NCI-H748 (cell line): ENCODE measurements at regions not wholly inside any gene's neighbourhood (a gene's known extent, or its start where the extent isn't known, plus 50 kb on each side); places are given as distances from the start of the nearest gene placed in this dataset.

Source experiments
- DNase-seq: peaks from one replicate; lab custom pipeline; 2025; ENCODE audit not compliant: unreplicated experiment; lab: John Stamatoyannopoulos, UW

DNA sequence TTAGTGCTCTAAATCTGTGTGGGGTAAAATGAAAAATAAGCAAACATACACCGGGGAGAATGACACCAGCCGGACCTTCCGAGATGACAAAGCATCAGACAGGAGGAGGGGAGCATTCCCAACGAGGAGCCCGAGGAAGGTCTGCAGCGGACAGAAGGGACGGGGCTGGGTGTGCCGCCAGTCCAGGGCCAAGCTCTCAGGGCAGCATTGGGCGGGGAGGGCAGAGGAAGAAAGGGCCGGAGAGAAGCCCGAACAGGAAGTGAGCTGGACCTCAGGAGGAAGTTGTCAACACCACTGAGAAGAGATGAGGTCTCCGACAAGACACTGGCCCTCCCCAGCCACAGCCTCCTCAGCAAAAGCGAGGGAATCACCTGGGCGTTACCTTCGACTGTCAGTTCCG, 182.6 kb upstream of the RNF32 start:
- DNase-seq: no peak

DNA sequence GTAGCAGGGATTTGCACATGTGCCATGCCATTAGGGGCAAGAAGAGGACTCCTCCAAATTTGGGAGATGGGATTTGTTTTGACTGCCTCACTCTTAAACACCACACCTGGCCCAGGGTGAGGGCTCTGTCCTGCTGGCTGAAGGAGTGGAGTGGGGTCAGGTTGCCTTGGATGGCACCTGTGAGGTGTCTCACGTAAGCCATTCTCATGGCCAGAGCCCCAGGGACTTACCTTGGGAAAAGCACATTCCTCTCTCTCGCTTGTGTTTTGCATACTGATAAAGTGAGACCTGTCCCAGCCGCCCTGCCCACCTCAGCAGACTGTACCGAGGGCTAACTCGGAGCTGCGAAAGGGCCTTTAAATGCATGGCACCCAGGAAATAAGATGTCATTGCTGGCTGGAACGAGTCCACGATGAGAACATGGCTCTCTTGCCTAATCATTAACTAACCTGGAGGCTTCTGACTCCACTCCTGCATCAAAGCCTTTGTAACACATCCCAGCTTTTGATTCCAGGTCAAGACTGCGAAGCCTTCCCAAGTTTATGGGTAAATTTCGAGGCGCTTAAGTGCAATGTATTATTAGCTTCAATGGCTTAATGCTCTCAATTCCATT, 184.0 kb upstream of the RNF32 start:
- no peak for DNase-seq

DNA sequence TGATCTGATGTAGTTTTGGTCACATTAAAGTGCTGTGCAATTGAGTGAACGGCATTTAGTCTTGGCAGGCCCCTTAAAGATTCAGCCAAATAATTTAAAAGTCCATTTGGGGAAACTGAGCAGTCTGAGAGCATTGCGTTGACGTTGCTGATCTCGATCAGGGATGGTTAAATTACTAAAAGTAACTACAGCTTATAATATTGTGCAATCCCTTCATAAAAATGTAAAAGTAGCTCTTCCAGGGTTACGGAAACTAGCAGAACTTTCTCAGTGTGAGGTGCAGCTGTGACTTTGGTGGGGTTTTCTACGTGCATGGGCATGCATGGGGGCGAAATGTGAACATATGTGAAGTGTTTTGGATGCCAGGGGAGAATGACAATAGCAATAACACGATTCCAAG, 184.5 kb upstream of the RNF32 start:
- DNase-seq: no peak

DNA sequence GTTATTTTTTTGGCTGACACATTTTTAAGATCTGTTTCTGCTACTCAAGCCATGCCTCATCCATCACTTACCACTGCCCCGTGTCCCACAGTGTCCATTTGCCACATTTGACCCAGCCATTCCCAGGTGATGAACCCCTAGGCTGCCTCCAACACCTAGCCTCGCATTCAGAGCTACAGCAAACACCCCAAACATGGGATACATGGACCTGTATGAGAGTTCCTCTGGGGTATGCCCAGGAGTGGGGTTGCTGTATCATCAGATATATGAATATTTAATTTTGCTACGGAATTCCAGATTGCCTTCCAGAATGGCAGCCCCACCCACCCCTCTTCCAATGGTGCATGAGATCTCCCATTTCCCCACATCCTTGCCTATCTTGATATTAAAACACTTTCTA, 190.1 kb upstream of the RNF32 start:
- no peak for DNase-seq

DNA sequence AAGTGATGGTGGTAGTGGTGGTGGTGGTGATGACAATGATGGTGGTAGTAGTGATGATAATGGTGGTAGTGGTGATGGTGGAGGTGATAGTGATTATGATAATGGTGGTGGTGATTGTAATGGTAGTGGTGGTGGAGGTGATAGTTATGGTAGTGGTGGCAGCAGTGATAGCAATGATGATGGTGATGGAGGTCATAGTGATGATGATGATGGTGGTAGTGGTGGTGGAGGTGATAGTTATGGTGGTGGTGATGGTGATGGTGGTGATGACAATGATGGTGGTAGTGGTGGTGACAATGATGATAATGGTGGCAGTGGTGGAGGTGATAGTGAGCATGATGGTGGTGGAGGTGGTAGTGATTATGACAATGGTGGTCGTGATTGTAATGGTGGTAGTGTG, 191.7 kb upstream of the RNF32 start:
- DNase-seq: no peak

DNA sequence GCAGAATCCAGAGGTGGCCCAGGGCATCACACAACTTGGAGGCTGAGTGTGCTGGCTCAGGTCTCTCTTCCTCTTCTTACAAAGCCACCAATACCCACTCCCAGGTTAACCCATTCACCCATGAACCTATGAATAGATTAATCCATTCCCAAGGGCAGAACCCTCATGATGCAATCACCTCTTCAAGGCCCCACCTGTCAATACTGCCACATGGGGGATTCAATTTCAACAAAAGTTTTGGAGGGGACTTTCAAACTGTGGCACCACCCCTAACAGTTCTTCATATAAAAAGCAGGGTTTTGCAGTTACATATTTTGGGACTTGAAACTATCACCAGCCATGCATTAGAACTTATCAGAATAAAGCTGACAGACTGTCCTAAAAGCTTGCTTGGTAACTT, 193.6 kb upstream of the RNF32 start:
- no peak for DNase-seq

DNA sequence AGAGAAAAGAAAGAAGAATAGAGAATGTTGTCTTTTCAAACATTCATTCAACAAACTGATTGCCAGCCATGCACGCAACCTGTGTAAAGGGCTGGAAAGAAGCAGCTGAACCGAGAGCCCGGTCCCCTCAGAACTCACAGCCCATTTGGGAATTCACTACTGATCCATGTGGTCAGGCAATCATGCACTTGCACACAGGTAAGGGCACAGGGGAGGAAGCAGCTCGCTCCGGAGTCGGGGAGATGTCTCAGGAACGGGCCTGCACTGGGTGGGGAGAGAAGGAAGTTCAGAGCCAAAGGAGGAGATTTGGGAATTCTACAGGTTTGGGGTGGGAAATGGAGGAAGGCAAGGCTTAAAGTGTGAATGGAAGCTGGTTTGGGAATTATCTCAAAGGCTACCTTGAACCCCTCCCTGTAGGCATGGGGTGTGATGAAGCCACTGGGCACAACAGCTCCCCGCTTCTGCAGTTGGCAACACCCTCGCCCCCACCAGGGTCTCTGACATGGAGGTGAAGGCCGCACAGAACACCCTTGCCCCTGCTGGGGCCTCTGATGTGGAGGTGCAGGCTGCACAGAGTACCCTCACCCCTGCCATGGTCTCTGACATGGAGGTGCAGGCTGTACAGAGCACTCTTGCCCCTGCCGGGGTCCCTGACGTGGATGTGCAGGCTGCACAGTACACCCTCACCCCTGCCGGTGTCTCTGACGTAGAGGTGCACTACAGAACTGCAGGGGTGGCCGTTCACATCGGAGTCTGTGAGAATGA, 194.4 kb upstream of the RNF32 start:
- no peak for DNase-seq

DNA sequence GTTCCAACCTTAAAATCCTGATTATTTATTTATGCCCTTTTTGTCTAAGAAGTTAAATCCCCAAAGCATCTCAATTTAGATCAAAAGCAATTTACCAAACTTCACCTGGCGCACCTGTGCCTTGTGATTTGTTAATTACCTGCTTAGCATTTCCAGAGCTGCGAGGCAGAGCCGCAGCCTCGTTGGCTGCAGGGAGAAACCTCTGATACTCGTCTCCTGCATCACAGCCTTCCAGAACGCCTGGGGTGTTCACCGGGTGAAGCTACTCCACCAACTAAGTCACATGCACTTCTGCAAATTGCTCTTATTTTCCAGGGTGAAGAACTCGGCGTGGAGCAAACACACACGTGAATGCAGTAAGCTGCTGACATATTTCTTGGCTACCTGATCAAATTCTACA, 198.1 kb upstream of the RNF32 start:
- no peak for DNase-seq

DNA sequence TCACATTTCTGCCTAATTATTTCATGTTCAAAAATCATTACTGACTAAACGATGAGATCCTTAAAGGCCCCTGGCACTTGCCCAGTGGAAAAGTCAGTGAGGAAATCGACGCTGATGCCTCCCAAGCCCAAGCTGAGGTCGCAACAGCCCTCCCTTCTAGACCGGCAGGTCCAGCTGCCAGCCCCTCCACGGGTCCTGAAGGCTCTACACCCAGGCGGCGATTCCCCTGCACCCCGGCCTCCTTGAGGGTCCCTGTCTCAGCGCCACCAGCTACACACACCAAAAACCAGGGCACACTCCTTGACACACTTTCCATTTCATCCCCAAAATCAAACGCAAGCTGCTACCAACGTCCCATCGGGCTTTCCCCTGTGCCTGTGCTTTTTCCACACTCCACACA, 200.1 kb upstream of the RNF32 start:
- DNase-seq: no peak

DNA sequence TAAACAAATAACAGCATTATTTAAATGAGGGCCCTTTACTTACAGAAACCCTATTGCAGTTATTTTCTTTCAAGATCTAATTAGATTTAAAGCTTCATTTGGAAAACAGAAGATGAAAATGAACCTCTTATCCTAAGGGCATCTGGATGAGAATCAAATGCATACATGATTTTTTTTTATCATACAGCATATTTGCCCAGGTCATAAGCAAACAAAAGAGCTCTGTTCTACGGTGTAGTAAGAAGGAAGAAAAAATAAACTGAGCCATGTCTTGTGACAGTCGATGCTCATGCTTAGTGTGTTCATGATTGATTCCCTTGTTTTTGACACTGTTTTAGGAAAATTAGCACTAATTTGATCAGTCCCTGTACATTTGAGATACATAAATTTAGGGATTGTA, 202.6 kb upstream of the RNF32 start:
- DNase-seq: no peak

DNA sequence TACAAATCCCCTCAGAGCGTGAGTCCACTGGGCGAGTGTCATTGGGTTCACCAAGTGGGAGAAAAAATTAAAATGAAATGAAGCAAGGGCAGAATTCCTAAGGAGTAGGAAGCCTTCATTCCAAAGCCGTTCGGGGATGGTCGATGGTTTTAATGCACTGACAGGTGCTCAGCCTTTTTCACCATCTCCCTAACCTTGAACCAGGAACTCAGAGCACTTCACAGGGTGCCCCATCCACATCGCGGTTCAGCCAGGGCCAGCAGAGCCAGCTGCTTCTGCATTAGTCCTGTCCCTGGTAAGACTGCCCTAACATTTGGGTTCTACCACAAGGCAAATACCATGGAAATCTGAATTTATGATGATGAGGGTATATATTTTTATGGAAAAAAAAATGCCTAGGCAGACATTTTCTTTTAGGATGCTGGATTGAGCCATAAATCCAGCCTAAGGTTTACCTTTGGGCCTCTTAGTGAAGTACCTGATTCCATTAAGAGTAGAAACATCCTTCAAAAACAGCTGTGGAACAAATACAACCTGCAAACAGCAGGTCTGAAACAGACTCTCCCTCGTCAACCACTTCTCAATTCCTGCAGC, 203.5 kb upstream of the RNF32 start:
- DNase-seq: no peak

DNA sequence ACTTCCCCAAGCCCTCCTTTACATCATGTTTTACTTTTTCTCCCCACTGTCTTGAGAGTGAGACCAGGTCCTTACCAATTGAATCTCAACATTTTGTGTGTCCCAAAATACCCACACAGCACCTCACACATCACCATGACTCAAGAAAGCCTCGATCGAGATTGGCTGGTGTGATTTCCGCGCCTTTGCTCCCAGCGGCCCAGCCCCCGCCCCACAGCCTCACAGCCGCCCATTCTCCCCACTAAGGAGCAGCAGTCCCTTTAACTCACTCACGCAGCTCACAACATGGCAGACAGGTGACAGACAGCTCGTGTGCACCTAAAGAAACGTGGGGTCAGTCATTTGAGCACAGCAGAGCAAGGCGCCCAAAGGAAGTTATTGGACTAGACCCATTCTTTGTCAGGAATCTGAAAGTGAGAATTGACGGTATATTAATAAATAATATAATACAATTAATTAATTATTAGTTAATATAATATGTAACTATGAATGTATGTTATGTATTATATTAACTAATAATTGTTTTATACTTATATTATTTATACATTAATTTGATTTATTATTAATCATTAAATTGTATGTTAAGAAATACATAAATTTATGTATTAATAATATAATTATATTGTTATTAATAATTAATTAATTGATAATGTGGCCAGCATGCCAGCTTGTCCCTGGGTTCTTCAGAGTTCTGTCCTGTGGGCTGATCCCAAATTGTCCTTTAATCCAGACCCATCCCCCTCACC, 204.9 kb upstream of the RNF32 start:
- no peak for DNase-seq

DNA sequence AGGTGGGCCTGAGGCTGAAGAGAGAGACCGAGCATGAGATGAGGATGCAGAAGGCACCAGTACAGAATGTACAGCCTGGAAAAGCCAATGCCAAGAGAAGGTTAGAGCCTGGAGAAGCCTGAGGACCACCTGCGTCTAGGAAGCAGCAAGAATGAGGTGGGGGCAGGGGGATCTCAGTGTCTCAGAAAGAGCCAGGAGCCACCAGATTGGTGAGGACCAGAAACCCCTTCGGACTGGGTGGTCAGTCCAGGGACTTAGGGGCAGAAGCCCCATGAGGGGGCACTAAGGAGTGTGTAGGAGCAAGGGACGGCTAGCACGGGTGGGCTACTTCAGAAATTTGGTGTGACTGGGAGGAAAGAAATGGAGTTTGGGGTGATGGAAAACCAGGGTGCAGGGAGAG, 205.9 kb upstream of the RNF32 start:
- DNase-seq: no peak

DNA sequence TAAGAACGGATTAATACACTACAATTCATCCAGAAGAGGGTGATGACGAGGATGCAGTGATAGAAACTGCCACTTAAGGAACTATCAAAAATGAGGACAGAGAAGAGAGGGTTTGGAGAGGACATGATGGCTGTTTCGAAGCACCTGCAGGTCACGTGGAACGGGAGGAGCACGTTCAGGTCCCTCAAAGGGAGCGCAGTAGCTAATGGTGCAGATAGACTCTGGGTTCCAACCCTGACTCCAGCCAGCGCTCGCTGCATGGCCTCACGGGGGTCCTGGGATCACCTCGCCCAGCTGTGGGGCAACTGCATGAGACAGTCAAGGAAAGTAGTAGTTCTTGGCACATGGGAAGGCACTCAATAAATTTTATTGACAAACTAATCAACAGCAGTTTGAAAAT, 208.6 kb upstream of the RNF32 start:
- no peak for DNase-seq

DNA sequence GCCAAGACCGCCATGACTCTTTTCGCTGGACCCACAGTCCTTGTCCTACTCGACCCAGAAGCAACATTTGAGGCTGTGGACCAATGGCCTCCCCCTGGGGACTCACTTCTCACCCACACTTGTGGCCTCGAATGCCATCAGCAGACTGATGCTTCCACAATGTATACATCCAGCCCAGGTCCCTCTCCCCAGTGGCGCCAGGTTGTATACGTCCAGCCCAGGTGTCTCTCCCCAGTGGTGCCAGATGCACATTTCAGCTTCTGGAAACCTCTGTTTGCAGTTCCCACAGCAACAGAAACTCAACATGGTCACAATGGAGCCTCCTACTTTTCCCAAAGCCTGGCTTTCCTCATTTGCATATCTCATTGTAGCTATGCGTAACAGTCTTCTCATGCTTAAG, 210.5 kb upstream of the RNF32 start:
- peak; percentile 17 for DNase-seq

DNA sequence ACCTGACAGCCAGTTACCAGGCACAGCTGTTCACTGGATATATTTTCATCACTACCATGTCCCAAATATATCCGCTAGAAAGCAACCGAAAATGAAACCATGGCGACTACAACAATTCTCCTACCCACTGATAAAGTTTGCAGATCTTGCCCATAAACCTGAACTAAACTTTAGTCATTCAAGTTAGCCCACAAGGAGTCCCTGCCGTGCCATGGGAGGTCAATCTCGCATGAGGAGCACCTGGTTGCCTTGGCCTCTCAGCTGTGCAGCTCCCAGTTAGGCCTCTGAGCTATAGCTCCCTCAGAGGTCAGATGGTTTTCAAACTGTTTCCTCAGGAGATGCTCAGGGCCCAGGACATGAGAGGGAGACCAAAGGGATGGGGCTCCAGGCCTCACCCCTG, 211.1 kb upstream of the RNF32 start:
- no peak for DNase-seq

DNA sequence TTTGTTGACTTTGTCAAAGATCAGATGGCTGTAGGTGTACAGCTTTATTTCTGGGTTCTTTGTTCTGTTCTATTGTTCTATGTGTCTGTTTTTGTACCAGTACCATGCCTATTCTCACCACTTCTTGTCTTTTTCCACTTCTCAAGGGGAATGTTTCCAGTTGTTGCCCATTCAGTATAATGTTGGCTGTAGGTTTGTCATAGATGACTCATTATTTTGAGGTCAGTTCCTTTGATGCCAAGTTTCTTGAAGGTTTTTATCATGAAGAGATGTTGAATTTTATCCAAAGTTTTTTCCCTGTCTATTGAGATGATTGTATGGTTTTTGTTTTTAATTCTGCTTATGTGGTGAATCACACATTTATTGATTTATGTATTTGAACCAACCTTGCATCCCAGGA, 216.7 kb upstream of the RNF32 start:
- DNase-seq: no peak

DNA sequence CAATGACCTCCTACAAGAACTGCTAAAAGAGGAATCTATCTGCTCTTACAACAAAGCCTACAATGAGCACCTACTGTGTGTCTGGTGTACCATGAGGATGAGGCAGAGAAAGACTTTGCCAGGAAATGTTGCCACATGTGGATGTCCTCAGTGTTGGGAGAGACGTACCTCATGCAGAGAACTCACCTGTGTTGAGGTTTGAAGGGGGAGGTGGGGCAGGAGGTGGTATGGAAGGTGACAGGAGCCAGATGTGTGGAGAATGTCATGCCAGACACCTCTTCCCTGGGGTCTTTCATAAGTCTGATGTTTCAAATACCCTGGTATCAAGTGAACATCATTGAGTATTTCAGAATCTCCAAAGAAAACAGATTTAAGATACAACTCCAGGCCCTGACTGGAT, 220.1 kb upstream of the RNF32 start:
- DNase-seq: no peak

DNA sequence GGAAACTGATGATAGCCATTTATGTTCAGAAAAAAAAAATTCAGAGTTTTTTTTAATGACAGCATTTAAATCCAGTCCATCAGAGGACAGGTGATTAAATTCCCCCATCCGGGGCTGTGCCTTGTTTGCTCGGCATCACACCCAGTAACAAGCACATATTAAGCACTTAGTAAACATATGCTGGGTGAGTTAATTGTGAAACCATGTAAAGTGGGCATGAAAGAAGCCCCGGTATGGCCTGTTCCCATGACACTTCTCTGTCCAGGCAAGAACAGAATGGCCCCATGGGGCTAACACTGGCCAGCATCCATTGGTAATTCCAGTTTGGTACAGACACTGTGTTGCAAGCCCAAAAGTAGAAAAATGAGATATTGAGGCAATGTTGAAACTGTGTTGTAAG, 220.8 kb upstream of the RNF32 start:
- peak; percentile 89 for DNase-seq

DNA sequence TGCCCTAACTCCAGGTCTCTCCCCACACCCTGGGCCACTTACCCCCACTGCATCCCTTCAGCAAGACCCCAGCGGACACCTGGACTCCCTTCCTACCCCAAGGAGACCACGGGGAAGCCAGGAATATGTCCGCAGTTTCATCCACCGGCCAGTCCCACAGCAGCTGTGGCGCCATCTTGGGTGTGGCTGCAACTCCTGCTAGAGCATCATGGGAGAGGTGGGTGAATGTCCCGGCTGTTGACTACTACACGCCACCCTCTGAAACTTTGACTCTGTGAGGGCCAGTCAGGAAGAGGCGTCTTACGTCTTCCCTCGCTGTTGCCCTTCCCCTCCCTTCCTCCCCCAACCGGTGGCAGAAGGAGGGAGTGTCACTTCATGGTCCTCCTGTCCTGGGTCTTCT, 238.3 kb upstream of the RNF32 start:
- no peak for DNase-seq

DNA sequence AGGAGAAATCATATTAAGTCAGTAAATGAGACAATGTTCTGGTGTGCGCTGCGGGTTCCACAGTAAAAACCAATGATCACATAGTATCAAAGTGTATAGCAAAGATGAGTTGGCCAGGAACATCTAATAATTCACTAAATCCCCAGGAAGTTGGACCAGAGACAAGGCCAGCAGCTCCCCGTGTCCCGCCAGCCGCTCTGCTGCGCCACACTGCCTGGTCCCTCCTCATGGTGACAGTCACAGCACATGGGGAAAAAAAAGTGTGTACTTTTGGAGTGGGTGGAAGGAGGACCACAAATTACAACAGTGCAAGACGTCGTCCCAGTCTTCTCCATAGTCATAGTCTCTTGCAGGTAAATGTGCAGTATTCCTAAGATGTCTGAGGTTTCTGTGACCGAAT, 239.0 kb upstream of the RNF32 start:
- no peak for DNase-seq

DNA sequence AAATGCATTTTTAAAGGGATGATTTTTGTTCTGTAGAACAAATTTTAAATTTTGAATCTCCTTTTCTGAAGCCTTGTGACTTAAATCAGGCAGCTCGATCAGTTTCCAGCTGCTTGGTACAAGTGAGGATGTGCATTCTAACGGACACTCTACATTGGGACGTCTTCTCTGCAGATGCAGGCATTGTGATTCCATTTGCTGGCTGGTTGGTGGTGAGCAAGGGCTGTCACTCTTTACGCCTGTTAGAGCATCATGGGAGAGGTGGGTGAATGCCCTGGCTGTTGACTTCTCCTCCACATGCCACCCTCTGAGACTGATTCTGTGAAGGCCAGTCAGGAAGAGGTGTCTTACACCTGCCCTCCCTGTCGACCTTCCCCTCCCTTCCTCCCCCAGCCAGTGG, 240.5 kb upstream of the RNF32 start:
- DNase-seq: no peak
